Testis (tissue), 2 donors: ENCODE measurements at regions not wholly inside any gene's neighbourhood (a gene's known extent, or its start where the extent isn't known, plus 50 kb on each side); places are given as distances from the start of the nearest gene placed in this dataset.

Source experiments
- DNase-seq: peaks from one replicate; pipeline ENCODE4 v3.0.0-alpha.2; 2019
- H3K27ac ChIP-seq, 2 donors: fragments of 200-600 bp; sonication (generic); one replicate each; pipeline ENCODE4 v1.5.1; 2019
- H3K27me3 ChIP-seq: fragments of 200-600 bp; sonication (generic); one replicate; pipeline ENCODE4 v1.5.1; 2019
- H3K36me3 ChIP-seq: fragments of 200-600 bp; sonication (generic); one replicate; pipeline ENCODE4 v1.5.1; 2017; ENCODE audit warnings: low read depth; ENCODE audit errors: missing control alignments
- H3K4me1 ChIP-seq: fragments of 200-600 bp; sonication (generic); one replicate; pipeline ENCODE4 v1.5.1; 2019
- H3K4me3 ChIP-seq, 2 donors: fragments of 200-600 bp; sonication (generic); one replicate each; pipeline ENCODE4 v1.5.1; 2017 to 2019
- H3K9me3 ChIP-seq: fragments of 200-600 bp; sonication (generic); one replicate; pipeline ENCODE4 v1.5.1; 2017
- POLR2A ChIP-seq: fragments of 450-650 bp; IDR thresholded peaks from one replicate; pipeline ENCODE4 v1.6.1; 2017; ENCODE audit warnings: antibody characterized with exemption, mild to moderate bottlenecking, moderate library complexity
- WGBS, 2 donors: methylation state at CpG; one replicate each; pipeline ENCODE4 v1.1.5; 2018; 5-methylcytosine and 5-hydroxymethylcytosine counted together
- intact Hi-C: fragments of 100-400 bp; cut with DNase I; formaldehyde crosslinking; loops from one replicate; pipeline ENCODE4 v1.15.1; 2023; ENCODE audit warnings: low total_unique reads
- TF ChIP-seq, protein P1 (sequence below), 3 experiments: fragments of 450-650 bp in 2 of 3; fragments of 200-600 bp in 1 of 3; sonication (generic) in 1 of 3; IDR thresholded peaks; one replicate each; pipeline ENCODE4 v1.5.1; 2016 to 2019; ENCODE audit warnings: antibody characterized with exemption in 3 of 3, mild to moderate bottlenecking in 2 of 3, moderate library complexity in 1 of 3

DNA sequence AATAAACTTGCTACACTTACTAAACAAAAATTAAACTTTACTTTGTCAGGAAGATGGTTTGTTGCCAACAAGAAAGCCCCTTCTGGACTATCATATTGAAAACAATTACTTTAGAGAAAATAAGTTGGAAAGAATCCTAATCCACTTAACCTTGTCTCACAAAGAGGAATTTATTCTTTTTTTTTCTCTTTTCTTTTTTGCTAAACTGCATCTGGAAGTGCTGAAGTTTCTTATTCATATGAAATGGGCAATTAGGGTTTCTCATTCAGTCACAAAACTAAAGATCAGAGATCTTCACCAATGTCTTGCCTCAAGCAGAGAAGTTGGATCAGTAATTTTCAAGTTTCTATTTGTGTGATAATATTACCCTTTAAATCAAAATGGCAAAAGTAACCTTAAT is 234.9 kb upstream of the AMOT start:
- Histone ChIP-seq H3K27ac (no peak overlapping the region), H3K9me3 (no peaks in the 10 kb centered on the region), H3K36me3 (no peaks in the 10 kb centered on the region), H3K4me3 (no peak overlapping the region), H3K4me1 (no peaks in the 10 kb centered on the region), H3K27me3 (no peaks in the 10 kb centered on the region)
- no peak for DNase-seq
- intact Hi-C loops: no loop called here
- TF ChIP-seq POLR2A: no peak
- TF ChIP-seq, protein P1, sequence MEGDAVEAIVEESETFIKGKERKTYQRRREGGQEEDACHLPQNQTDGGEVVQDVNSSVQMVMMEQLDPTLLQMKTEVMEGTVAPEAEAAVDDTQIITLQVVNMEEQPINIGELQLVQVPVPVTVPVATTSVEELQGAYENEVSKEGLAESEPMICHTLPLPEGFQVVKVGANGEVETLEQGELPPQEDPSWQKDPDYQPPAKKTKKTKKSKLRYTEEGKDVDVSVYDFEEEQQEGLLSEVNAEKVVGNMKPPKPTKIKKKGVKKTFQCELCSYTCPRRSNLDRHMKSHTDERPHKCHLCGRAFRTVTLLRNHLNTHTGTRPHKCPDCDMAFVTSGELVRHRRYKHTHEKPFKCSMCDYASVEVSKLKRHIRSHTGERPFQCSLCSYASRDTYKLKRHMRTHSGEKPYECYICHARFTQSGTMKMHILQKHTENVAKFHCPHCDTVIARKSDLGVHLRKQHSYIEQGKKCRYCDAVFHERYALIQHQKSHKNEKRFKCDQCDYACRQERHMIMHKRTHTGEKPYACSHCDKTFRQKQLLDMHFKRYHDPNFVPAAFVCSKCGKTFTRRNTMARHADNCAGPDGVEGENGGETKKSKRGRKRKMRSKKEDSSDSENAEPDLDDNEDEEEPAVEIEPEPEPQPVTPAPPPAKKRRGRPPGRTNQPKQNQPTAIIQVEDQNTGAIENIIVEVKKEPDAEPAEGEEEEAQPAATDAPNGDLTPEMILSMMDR (IDR thresholded peaks at IDR 0.05): no peak

DNA sequence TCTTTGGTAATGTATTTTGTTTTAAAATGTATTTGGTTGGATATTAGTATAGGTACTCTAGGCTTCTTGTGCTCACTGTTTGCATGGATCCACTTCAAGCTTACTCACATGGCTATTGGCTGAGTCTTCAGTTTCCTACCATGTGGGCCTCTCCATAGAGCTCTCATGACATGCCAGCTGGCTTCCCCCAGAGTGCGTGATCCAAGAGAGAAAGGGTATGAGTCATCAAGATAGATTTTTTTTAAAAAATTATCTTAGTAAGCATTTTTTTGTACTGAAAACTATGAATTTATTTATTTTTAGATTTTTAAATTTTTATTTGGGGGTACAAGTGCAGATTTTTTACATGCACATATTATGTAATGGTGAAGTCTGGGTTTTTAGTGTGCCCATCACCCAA is 219.1 kb upstream of the AMOT start:
- intact Hi-C loops: no loop called here
- no peak overlapping the region for H3K4me3 ChIP-seq
- no peaks in the 10 kb centered on the region for H3K27me3 ChIP-seq
- no peaks in the 10 kb centered on the region for H3K4me1 ChIP-seq
- H3K9me3 ChIP-seq: no peaks in the 10 kb centered on the region
- no peak for DNase-seq
- H3K27ac ChIP-seq: no peak overlapping the region
- WGBS, 2 donors: 83 to 92% methylated on average over 1 of the region's 1 CpG
- no peak for TF ChIP-seq POLR2A
- TF ChIP-seq, protein P1 (IDR thresholded peaks at IDR 0.05): no peak
- no peaks in the 10 kb centered on the region for H3K36me3 ChIP-seq

DNA sequence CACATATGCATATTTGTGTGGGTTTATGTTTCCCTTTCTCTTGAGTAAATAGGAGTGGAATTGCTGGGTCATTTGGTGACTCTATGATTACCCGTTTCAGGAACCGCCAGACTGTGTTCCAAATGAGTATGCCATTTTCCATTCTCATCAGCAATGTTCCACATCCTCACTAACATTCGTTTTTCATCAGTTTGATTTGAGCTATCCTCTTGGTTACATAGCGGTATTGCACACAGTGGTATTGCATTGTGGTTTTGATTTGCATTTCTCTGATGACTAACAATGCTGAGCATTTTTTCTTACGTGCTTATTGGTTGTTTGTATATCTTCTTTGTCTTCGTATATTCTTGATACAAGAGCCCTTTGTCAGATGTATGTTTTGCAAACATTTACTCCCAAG is 218.0 kb upstream of the AMOT start:
- Histone ChIP-seq H3K27me3 (no peaks in the 10 kb centered on the region), H3K27ac (no peak overlapping the region), H3K4me1 (no peaks in the 10 kb centered on the region), H3K4me3 (no peak overlapping the region), H3K9me3 (no peaks in the 10 kb centered on the region), H3K36me3 (no peaks in the 10 kb centered on the region)
- DNase-seq: no peak
- intact Hi-C loops: no loop called here
- TF ChIP-seq, protein P1 (IDR thresholded peaks at IDR 0.05): no peak
- TF ChIP-seq POLR2A: no peak
- 89 to 93% methylated on average over 6 of the region's 6 CpGs for WGBS, 2 donors

DNA sequence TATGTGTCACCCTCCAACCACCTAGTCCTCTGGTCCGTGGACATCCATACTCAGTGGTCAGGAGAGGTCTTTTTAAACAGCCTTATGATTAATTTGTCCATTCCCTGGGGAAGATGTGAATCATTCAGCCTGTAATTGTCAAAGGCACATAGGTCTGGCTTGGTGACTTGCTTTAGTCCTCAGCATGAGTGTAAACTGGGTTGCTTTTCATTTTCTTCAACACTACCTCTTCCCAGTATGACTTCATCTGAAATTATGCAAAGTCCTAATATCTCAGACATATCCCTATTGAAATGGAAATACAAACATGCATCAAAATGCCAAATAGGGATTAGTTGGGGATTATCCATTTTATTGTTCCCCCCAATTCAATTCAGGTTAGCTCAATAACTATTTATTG is 208.3 kb upstream of the AMOT start:
- WGBS, 2 donors: 93 to 100% methylated on average over 1 of the region's 1 CpG
- Histone ChIP-seq H3K9me3 (no peaks in the 10 kb centered on the region), H3K27me3 (no peaks in the 10 kb centered on the region), H3K36me3 (no peaks in the 10 kb centered on the region), H3K4me3 (no peak overlapping the region), H3K4me1 (no peaks in the 10 kb centered on the region), H3K27ac (no peak overlapping the region)
- TF ChIP-seq, protein P1 (IDR thresholded peaks at IDR 0.05): no peak
- no peak for TF ChIP-seq POLR2A
- DNase-seq: no peak
- intact Hi-C loops: no loop called here

DNA sequence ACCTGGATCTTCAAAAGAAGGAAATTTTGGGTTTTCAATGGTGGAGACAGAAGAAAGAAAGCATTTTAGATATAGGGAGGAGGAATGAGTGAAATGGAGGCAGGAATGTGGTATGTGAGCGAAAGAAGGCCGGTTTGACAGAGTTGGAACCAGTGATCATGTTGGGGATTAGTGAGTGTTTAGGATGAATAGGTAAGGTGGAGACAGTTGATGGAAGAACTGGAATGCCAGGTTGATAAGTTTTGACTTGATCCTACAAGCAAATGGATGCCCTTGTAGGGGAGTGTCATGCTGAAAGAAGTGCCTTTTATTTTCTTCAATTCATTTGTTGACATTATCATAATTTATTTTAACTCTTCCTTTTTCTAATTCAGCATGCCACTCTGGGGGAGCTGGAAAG is 207.8 kb upstream of the AMOT start:
- H3K36me3 ChIP-seq: no peaks in the 10 kb centered on the region
- H3K9me3 ChIP-seq: no peaks in the 10 kb centered on the region
- no peak overlapping the region for H3K27ac ChIP-seq
- no peak for DNase-seq
- H3K4me1 ChIP-seq: no peaks in the 10 kb centered on the region
- no peak for TF ChIP-seq POLR2A
- TF ChIP-seq, protein P1 (IDR thresholded peaks at IDR 0.05): no peak
- no peak overlapping the region for H3K4me3 ChIP-seq
- H3K27me3 ChIP-seq: no peaks in the 10 kb centered on the region
- intact Hi-C loops: no loop called here
- WGBS, 2 donors: 90 to 97% methylated on average over 2 of the region's 2 CpGs
